Fibroblast of pulmonary artery (primary cell): ENCODE measurements at regions not wholly inside any gene's neighbourhood (a gene's known extent, or its start where the extent isn't known, plus 50 kb on each side); places are given as distances from the start of the nearest gene placed in this dataset.
"Not testable (repeated sequence)": the region's sequence is repeated elsewhere in the genome, so short reads cannot be mapped to it uniquely, and the experiment has no call there.

Experiments used
- DNase-seq: peaks from one replicate; pipeline ENCODE4 v3.0.0-alpha.2; 2010; ENCODE audit warnings: low read depth
- H3K4me3 ChIP-seq: replicated peaks from 2 replicates; pipeline ENCODE4 v1.5.1; 2011; ENCODE audit warnings: low read depth, mild to moderate bottlenecking, control low read depth, low read length, moderate library complexity
- TF ChIP-seq, protein P1 (sequence below): IDR thresholded peaks from 2 replicates; pipeline ENCODE4 v1.5.1; 2011; ENCODE audit warnings: mild to moderate bottlenecking, control low read depth, low read length, inconsistent platforms; ENCODE audit errors: missing control alignments

DNA sequence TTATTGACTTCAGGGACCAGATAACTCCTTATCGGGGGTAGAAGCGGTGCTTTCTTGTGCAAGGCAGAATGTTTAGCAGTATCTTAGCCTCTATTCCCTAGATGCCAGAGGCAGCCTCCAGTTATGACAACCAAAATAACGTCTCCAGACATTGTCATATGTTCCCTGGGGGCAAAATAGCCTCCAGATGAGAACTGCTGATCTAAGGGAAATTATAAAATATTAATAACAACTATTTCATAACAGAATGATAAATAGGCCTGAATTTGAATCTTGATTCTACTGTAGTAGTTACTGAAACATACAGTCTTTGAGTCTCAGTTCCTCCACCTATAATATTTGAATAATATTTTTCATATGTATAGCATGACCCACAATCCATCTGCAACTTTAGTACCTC, 1431.3 kb downstream of the ZPLD1 start:
- TF ChIP-seq, protein P1, sequence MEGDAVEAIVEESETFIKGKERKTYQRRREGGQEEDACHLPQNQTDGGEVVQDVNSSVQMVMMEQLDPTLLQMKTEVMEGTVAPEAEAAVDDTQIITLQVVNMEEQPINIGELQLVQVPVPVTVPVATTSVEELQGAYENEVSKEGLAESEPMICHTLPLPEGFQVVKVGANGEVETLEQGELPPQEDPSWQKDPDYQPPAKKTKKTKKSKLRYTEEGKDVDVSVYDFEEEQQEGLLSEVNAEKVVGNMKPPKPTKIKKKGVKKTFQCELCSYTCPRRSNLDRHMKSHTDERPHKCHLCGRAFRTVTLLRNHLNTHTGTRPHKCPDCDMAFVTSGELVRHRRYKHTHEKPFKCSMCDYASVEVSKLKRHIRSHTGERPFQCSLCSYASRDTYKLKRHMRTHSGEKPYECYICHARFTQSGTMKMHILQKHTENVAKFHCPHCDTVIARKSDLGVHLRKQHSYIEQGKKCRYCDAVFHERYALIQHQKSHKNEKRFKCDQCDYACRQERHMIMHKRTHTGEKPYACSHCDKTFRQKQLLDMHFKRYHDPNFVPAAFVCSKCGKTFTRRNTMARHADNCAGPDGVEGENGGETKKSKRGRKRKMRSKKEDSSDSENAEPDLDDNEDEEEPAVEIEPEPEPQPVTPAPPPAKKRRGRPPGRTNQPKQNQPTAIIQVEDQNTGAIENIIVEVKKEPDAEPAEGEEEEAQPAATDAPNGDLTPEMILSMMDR: no peak
- H3K4me3 ChIP-seq: no peak overlapping the region

GRCh38 chr3:103873021-103873420, 1438.2 kb downstream of the ZPLD1 start:
- no peak for DNase-seq
- TF ChIP-seq, protein P1: no peak
- H3K4me3 ChIP-seq: no peak overlapping the region

More for the DNA sequence above, 1431.3 kb downstream of the ZPLD1 start:
- DNase-seq: no peak

- DNase-seq: no peak
- no peak overlapping the region for H3K4me3 ChIP-seq
- TF ChIP-seq, protein P1: no peak
Observed at GRCh38 chr3:103873897-103874545, 1439.2 kb downstream of the ZPLD1 start.

DNA sequence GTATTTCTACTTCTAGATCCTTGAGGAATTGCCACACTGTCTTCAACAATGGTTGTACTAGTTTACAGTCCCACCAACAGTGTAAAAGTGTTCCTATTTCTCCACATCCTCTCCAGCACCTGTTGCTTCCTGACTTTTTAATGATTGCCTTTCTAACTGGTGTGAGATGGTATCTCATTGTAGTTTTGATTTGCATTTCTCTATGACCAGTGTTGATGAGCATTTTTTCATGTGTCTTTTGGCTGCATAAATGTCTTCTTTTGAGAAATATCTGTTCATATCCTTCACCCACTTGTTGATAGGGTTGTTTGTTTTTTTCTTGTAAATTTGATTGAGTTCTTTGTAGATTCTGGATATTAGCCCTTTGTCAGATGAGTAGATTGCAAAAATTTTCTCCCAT, 1447.0 kb downstream of the ZPLD1 start:
- H3K4me3 ChIP-seq, DNase-seq: not testable (repeated sequence)

- TF ChIP-seq, protein P1: no peak
- no peak for DNase-seq
- H3K4me3 ChIP-seq: no peak overlapping the region
Observed at GRCh38 chr3:103889675-103890074, 1454.9 kb downstream of the ZPLD1 start.

- TF ChIP-seq, protein P1: no peak
- no peak overlapping the region for H3K4me3 ChIP-seq
- no peak for DNase-seq
Observed at GRCh38 chr3:103894162-103894822, 1459.5 kb downstream of the ZPLD1 start.

- TF ChIP-seq, protein P1: no peak
- no peak for DNase-seq
- H3K4me3 ChIP-seq: no peak overlapping the region
Observed at GRCh38 chr3:103899328-103899727, 1464.5 kb downstream of the ZPLD1 start.
